MG63 (cell line): ENCODE measurements at regions not wholly inside any gene's neighbourhood (a gene's known extent, or its start where the extent isn't known, plus 50 kb on each side); places are given as distances from the start of the nearest gene placed in this dataset.

Experiments
- DNase-seq: peaks from one replicate; pipeline ENCODE4 v3.0.0-alpha.2; 2020
- H3K27me3 ChIP-seq: fragments of 250-450 bp; sonication (Bioruptor Pico); 2 replicates; pipeline ENCODE4 v1.5.1; 2020; ENCODE audit warnings: mild to moderate bottlenecking, moderate library complexity
- H3K36me3 ChIP-seq: fragments of 250-450 bp; sonication (Bioruptor Pico); 2 replicates; pipeline ENCODE4 v1.5.1; 2020; ENCODE audit warnings: mild to moderate bottlenecking, moderate library complexity
- H3K4me3 ChIP-seq: fragments of 250-450 bp; sonication (Bioruptor Pico); 2 replicates; pipeline ENCODE4 v1.5.1; 2020; ENCODE audit warnings: mild to moderate bottlenecking, moderate library complexity
- H3K9me3 ChIP-seq: fragments of 250-450 bp; sonication (Bioruptor Pico); 2 replicates; pipeline ENCODE4 v1.5.1; 2020; ENCODE audit warnings: mild to moderate bottlenecking, moderate library complexity

DNA sequence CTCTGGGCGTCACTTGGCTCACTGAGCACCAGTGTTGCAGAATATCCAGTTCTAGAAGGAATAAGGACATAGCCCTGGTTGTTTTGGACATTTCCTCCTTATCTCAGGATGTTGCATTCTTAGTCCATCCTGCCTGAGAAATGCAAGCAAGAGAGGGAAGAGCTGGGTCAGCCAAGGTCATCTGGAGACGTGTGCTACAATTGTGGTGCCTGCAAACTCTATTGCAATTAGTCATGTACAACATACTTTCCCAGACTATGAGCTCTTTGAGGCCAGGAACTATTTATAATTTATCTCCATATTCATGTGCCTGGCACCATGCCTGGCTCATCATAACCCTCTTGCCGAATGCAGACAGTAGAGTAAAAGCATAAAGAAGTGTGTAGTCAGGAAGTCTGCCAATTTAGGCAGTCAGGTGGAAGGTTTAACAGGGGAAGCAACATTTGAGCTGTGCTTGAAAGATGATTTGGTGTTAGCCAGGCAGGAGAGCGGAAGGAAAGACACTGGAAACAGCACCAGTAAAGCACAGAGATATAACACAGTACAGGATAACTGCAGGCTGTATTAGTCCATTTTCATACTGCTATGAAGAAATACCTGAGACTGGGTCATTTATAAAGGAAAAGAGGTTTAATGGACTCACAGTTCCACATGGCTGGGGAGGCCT lies 129.4 kb upstream of the PAX6 start:
- Histone ChIP-seq H3K36me3 (no peaks in the 10 kb centered on the region), H3K27me3 (no peaks in the 10 kb centered on the region), H3K9me3 (no peaks in the 10 kb centered on the region), H3K4me3 (no peak overlapping the region)
- no peak for DNase-seq

DNA sequence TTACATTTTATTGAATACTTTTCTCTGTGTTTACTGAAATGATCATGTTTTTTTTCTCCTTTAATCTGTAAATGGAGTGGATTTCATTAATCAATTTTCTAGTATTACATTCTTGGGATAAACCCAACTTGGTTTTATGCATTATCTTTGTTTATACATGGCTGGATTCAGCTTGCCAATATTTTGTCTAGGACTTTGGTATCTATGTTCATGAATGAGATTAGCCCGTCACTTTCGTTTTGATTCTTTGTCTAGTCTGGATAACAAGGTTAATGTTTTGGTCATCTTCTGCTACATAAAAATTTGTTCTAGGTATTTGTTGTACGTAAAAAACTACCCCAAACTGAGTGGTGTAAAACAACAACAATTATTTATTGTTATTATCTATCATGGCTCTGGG lies 127.9 kb upstream of the PAX6 start:
- H3K9me3 ChIP-seq: no peaks in the 10 kb centered on the region
- no peak overlapping the region for H3K4me3 ChIP-seq
- H3K27me3 ChIP-seq: no peaks in the 10 kb centered on the region
- no peak for DNase-seq
- no peaks in the 10 kb centered on the region for H3K36me3 ChIP-seq

DNA sequence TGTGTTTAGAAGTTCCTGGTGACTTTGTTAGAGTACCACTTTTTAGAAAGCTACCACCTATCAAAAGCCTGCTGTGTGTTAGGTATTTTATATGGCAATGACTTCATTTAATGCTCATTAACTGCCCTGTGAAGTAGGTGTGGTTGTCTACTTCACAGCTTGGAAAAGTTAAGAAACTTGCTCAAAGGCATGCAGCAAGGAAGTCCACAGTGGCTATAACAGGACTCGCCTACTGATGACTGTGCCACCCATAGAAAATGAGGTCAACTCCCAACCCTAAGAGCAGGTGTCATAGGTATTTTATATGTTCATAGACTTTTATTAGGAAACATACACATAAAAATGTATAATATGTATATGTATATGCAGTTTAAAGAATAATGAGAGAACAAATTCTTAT lies 125.2 kb upstream of the PAX6 start:
- Histone ChIP-seq H3K27me3 (no peaks in the 10 kb centered on the region), H3K4me3 (no peak overlapping the region)
- DNase-seq: no peak

DNA sequence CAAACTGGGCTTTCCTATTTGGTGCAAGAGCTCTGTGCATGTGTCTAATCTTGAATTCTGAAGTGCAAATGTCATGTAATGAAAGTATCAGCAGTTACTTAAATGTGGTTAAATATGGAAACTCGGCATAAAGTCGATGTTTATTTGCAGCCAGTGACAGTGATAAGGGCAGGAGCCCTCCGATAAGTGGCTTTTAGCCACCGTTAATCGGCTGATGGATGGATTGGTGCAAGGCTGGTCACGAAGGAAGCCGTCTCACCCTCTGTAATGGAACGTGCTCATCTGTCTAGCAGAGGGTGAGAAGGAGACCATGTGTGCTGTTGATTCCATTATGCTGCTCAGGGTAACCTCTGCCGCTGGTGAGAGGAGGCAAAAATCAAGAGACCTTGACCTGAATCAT lies 121.8 kb upstream of the PAX6 start:
- Histone ChIP-seq H3K4me3 (no peak overlapping the region), H3K27me3 (no peaks in the 10 kb centered on the region), H3K36me3 (no peaks in the 10 kb centered on the region), H3K9me3 (no peaks in the 10 kb centered on the region)
- no peak for DNase-seq

More for the DNA sequence above, 125.2 kb upstream of the PAX6 start:
- Histone ChIP-seq H3K9me3 (no peaks in the 10 kb centered on the region), H3K36me3 (no peaks in the 10 kb centered on the region)

DNA sequence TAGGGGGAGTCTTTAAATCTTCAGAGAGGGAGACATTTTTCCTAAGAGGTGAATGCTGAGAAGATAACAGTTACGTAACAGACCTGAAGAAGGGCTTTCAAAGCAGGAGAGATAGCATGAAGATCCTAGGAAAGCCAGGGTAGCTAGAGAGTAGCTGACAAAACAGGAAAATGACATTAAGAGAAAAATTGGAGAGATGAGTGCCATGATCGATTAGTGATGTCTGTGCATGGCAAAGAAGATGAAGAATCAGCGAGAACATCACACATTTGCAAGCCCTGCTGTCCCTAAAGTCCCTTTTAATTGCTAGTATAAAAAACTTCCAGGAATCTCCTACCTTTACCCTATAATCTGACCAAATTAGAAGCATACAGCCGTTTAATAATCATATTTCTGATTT lies 116.9 kb upstream of the PAX6 start:
- Histone ChIP-seq H3K36me3 (no peaks in the 10 kb centered on the region), H3K4me3 (no peak overlapping the region), H3K9me3 (no peaks in the 10 kb centered on the region), H3K27me3 (no peaks in the 10 kb centered on the region)
- no peak for DNase-seq

DNA sequence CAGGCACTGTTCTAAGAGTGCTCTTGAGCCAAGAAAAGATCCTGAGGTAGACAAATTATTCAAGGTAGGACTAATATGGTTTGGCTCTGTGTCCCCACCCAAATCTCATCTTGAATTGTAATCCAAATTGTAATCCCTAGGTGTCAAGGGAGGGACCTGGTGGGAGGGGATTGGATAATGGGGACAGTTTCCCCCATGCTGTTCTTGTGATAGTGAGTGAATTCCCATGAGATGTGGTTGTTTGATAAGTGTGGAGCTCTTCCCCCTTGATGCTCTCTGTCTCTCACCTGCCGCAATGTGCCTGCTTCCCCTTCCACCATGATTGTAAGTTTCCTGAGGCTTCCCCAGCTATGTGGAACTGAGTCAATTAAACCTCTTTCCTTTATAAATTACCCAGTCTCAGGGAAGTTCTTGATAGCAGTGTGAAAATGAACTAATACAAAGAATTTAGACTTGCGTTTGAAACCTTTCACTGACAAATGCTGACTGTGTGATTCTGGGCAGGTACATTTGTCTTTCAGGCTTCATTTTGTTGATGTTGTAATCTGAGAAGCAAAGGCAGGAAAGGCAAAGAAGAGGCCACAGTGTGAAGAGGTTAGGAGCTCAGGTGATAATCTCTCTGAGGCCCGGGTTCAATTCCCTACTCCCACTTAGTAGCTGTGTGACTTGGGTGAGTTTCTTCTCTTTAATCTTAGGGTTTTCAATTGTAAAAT lies 115.8 kb upstream of the PAX6 start:
- DNase-seq: no peak

DNA sequence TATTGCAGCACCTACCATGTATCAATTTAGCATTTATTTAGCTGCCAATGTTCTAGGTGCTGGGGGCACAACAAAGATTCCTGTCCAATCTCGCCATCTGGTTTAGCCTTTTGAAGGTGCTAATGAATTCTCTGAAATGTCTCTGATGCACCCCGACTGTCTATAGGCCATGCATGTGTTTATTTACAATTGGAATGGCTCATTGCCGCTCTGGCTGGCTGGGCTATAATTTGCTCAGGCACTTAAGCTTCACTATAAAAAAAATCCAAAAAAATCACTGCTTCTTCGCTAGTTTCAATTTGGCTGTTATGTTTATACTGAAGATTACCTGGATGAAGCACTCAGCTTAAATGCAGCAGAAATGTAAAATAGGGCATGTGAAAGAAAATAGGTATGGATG lies 115.0 kb upstream of the PAX6 start:
- no peak for DNase-seq
- H3K27me3 ChIP-seq: no peaks in the 10 kb centered on the region
- no peaks in the 10 kb centered on the region for H3K36me3 ChIP-seq
- H3K9me3 ChIP-seq: no peaks in the 10 kb centered on the region
- H3K4me3 ChIP-seq: no peak overlapping the region

More for the DNA sequence above, 115.8 kb upstream of the PAX6 start:
- Histone ChIP-seq H3K4me3 (no peak overlapping the region), H3K27me3 (no peaks in the 10 kb centered on the region), H3K9me3 (no peaks in the 10 kb centered on the region), H3K36me3 (no peaks in the 10 kb centered on the region)

DNA sequence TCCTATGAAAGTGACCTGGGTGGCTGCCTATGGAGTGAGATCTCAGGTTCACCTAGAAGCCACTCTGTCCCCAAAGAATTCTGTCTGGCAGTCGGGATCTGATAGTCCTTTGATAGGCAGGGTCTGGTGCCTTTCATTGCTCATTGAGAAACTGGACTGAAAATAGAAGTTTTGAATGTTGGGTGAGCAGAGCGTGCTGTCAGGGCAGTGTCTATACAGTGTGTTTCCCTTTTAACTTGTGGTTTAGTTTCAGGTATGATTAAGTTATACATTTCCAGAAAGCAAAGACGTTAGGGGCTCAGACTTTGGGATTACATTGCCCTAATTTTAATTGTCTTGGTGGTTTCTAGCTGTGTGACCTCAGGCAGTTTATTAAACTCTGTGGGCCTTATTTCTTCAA lies 111.3 kb upstream of the PAX6 start:
- Histone ChIP-seq H3K36me3 (no peaks in the 10 kb centered on the region), H3K9me3 (no peaks in the 10 kb centered on the region)

DNA sequence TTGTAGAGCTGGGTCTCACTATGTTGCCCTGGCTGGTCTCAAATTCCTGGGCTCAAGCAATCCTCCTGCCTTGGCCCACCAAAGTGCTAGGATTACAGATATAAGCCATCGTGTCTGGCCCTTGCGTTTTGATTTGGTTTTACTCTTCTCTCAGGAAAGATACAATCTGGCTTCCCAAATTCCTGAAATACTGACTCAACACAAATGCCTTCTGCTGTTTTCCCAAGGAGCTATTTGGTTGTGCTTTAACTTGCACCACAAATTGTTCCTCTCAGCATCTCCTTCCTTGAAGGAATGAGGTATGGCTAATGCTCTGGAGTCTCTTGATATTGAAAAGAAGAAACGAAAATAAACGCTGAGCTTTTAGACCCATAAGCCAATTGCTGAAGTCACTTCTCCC lies 110.0 kb upstream of the PAX6 start:
- Histone ChIP-seq H3K4me3 (no peak overlapping the region), H3K9me3 (no peaks in the 10 kb centered on the region), H3K27me3 (no peaks in the 10 kb centered on the region), H3K36me3 (no peaks in the 10 kb centered on the region)
- no peak for DNase-seq

More for the DNA sequence above, 111.3 kb upstream of the PAX6 start:
- no peak for DNase-seq
- Histone ChIP-seq H3K4me3 (no peak overlapping the region), H3K27me3 (no peaks in the 10 kb centered on the region)

DNA sequence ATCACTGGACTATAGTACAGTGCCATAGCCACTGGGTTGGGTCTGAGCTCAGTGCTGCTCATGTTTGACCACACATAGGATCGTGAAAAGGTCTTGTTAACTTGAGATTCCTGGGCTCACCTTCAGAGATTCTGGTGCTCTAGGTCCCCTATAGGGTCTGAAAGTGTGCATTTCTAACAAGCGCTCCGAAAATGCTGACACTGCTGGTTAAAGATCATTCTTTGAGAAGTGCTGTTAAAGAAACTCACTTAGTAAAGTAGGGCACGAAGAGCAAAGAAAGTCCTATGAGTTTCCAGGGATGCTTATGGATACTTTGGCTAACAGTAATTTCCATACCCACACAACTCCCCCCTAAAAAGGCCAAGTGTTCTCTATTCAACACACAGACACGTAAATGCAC lies 108.1 kb upstream of the PAX6 start:
- no peak overlapping the region for H3K4me3 ChIP-seq
- DNase-seq: no peak
- no peaks in the 10 kb centered on the region for H3K27me3 ChIP-seq
- H3K36me3 ChIP-seq: no peaks in the 10 kb centered on the region
- H3K9me3 ChIP-seq: no peaks in the 10 kb centered on the region

DNA sequence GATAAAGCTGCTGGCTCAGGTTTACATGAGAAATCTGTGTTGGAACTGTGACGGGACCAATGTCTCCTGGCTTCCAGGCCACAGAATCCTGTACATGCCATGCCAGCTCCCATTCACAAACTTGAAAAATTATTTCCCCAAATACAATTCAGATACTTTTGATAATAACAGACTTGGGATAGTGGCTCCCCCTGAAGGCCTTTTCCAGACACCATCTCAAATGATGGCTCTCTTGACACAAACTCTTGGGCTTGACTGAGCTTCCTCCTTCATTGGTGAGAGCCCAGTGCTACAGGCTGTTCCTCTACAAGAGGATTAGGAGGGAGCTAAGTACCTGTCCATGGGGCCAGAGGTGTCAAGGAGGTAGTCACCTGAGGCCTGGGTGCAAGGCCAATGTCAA lies 104.7 kb upstream of the PAX6 start:
- H3K9me3 ChIP-seq: no peaks in the 10 kb centered on the region
- no peak overlapping the region for H3K4me3 ChIP-seq
- H3K27me3 ChIP-seq: no peaks in the 10 kb centered on the region
- no peak for DNase-seq
- H3K36me3 ChIP-seq: no peaks in the 10 kb centered on the region

DNA sequence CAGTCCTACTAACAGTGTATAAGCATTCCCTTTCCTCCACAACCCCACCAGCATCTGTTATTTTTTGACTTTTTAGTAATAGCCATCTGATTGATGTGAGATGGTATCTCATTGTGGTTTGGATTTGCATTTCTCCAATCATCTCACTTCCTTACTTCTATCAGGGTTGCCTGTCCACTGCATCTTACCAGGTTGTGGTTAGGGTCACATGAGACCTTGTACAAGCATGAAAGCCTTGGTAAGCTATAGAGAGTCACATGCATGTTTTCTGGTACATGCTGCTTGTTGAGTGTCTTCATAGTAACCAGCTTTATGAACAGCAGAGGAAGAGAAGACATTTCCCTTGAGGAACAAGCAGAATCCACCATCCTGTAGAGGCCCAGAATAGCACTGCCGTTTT lies 102.9 kb upstream of the PAX6 start:
- no peak for DNase-seq
- H3K27me3 ChIP-seq: no peaks in the 10 kb centered on the region
- no peaks in the 10 kb centered on the region for H3K9me3 ChIP-seq
- no peaks in the 10 kb centered on the region for H3K36me3 ChIP-seq
- H3K4me3 ChIP-seq: no peak overlapping the region

DNA sequence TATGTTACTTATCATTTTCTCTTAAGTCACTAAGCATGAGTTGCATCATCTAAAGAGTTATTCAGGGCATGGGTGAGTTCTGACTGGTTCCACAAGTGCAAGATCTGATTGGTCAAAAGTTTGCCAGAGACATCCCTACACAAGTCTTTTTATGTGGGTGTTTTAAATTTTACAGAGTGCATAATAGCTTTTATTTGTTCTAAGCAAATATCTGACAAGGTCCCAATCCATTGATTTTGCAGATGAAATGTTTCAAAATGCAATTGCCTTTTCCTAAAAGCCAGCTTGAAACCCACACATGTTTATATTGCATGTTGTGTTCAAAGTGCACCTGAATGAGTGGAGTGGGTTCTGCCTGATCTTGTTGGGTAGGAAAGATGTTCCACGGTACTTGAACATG lies 101.7 kb upstream of the PAX6 start:
- no peak for DNase-seq
- Histone ChIP-seq H3K27me3 (no peaks in the 10 kb centered on the region), H3K4me3 (no peak overlapping the region), H3K36me3 (no peaks in the 10 kb centered on the region), H3K9me3 (no peaks in the 10 kb centered on the region)

DNA sequence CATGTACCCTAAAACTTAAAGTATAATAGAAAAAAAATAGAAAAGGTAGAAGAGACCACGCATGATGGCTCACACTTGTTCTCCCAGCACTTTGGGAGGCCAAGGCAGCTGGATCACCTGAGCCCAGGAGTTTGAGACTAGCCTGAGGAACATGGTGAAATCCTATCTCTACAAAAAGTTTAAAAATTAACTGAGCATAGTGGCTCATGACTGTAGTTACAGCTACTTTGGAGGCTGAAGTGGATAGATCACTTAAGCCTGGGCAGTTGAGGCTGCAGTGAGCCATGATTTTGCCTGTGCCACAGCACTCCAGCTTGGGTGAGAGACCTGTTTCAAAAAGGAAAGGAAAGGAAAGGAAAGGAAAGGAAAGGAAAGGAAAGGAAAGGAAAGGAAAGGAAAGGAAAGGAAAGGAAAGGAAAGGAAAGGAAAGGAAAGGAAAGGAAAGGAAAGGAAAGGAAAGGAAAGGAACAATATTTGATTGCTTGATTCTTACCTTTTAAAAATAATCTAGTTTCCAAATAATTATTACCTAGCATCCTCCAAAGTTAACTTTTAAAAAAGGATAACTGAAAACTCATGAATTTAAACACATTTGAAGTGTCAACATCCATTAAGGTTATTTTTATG lies 99.9 kb upstream of the PAX6 start:
- no peaks in the 10 kb centered on the region for H3K27me3 ChIP-seq
- H3K36me3 ChIP-seq: no peaks in the 10 kb centered on the region
- H3K9me3 ChIP-seq: no peaks in the 10 kb centered on the region
- H3K4me3 ChIP-seq: no peak overlapping the region
- DNase-seq: no peak

DNA sequence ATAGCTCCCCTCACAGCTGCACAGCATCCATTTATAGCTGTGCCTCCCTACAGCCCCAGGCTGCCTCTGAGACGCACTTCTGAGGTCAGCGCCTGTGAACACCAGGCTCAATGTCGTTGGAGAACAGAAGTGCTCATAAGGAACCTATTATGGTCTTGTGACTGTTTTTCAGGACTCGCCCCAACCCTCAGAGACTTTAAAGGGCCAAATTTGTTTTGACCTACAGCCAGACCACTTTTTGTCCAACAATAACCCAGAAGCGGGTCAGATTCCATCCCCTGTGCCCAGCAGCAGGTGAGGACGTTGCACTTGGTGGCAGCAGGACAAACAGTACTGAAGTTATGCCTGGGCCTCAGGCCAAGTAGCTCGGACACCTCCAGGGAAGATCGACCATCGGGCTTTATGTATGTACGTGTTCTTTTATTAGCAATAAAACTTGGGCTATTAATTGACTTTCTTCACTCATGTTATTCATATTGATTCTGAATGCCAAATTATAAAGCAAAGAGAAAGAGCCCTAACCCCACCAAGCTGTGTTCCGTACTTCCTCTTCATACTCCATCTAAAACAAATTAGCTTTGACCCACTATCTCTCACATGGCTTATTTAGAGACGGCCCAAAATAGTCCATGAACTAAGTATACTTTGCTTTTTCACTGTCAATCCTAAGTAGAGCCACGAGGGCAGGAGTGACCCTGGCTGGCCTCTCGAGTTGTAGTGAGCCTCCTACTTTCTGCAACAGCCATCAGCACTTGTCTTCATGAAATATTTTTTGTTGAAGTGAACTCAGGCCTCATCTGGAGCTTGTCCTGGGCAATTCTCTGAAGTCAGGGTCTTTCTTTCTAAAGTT lies 92.3 kb upstream of the PAX6 start:
- no peak for DNase-seq
- Histone ChIP-seq H3K4me3 (no peak overlapping the region), H3K9me3 (no peaks in the 10 kb centered on the region), H3K36me3 (no peaks in the 10 kb centered on the region), H3K27me3 (no peaks in the 10 kb centered on the region)

DNA sequence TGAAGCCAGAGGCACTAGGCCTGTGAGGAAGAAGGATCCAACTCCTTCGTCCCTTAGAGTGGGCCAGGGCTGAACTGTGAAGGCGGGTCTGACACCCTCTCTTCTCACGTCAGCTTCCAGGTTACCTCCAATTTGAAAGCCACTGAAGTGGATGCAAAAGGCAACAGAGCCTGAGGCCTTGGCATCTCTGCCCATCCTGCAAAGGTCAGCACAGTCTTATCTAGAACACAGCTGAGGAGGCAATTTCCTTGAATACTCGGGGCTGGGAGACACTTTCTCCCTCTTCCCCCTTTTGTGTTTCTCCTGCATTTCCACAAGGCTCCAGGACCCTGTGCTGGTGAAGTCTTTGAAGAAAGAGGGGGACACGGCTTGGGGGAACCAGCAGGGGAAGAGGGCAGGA lies 91.6 kb upstream of the PAX6 start:
- no peaks in the 10 kb centered on the region for H3K9me3 ChIP-seq
- H3K4me3 ChIP-seq: no peak overlapping the region
- no peaks in the 10 kb centered on the region for H3K36me3 ChIP-seq
- no peaks in the 10 kb centered on the region for H3K27me3 ChIP-seq
- DNase-seq: no peak

DNA sequence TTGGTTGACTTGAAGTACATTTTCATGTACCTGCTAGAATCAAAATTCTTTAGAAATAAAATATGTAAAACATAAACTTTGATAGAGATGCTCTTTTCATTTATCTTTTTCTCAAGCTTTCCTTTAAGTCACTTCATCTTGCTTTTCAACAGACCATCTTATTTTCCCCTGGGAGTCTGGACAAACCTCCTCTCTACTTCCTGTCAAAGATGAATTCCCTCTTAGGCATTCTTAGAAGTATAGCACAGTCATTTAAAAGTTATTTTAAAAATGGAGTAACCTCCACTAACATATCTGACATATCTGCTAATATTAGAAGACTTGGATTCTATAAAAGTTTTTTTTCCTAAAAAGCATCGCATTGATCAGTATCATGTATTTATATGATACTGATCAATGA lies 84.8 kb upstream of the PAX6 start:
- no peaks in the 10 kb centered on the region for H3K9me3 ChIP-seq
- H3K36me3 ChIP-seq: no peaks in the 10 kb centered on the region
- DNase-seq: no peak
- H3K4me3 ChIP-seq: no peak overlapping the region
- H3K27me3 ChIP-seq: no peaks in the 10 kb centered on the region
